ENCODE measurements at regions not wholly inside any gene's neighbourhood (a gene's known extent, or its start where the extent isn't known, plus 50 kb on each side); places are given as distances from the start of the nearest gene placed in this dataset.

DNA sequence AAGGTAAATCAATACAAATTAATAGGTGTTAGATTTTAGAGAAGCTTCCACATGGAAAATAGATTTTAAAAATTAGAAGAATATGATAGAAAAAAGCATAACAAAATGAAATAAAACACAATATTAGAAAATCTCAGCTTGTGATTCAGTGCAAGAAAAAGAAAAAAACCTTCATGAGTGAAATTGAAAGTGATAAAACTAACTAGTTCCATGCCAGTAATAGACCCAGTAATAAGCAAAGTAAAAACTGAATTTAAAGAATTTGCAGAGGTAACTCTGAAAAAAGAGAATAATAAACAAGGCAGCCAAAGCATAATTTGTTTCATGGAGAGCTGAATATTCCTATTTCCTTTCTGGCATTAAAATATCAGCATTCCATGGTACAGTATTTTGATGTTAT, 174.3 kb upstream of the TENM3 start:
- H3K27me3 ChIP-seq (ENCODE audit: control insufficient read depth, insufficient read depth, low read length) = no peaks in the 10 kb centered on the region
- H3K4me3 ChIP-seq (ENCODE audit: low read length) = no peak overlapping the region
- H3K27ac ChIP-seq (ENCODE audit: low read depth, low read length) = no peak overlapping the region
- H3K9ac ChIP-seq (ENCODE audit: low read length) = no peak overlapping the region
- H3K36me3 ChIP-seq (ENCODE audit: control insufficient read depth, insufficient read depth, low read length) = no peaks in the 10 kb centered on the region
- H3K4me1 ChIP-seq (ENCODE audit: control insufficient read depth, insufficient read depth, low read length) = no peaks in the 10 kb centered on the region

DNA sequence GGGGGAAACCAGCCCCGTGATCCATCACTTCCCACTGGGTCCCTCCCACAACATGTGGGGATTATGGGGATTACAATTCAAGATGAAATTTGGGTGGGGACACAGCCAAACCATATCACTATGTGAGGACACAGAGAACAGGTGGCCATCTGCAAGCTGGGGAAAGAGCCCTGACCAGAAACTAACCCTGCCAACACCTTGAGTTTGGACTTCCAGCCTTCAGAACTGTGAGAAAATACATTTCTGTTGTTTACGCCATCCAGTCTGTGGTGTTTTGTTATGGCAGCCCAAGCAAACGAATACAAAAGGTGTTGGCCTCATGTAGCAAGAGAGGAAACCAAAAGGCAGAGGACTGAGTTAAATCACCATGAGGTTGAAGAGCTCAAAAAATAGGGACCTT, 169.9 kb upstream of the TENM3 start:
- Histone ChIP-seq H3K36me3 (ENCODE audit: control insufficient read depth, insufficient read depth, low read length) (no peaks in the 10 kb centered on the region), H3K9ac (ENCODE audit: low read length) (no peak overlapping the region), H3K27ac (ENCODE audit: low read depth, low read length) (no peak overlapping the region), H3K4me1 (ENCODE audit: control insufficient read depth, insufficient read depth, low read length) (no peaks in the 10 kb centered on the region), H3K27me3 (ENCODE audit: control insufficient read depth, insufficient read depth, low read length) (no peaks in the 10 kb centered on the region), H3K4me3 (ENCODE audit: low read length) (no peak overlapping the region)

DNA sequence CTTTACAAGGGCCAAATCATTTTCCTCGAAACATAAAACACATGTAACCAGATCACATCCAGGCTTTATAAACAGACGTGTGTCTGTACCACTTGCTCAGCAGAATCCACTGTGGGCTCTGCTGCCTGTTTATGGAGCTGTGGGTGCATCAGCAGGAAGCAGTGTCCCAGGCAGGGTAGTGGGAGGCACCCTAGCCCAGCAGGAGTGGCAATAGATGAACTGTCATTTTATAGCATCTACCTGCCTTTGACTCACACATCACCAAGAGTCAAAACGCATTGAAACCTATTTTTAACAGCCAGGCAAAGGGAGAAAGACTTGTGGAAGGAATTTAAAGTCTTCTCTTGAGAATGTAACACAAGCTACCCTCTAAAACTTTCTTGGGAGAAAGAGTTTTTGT, 169.1 kb upstream of the TENM3 start:
- Histone ChIP-seq H3K27ac (ENCODE audit: low read depth, low read length) (no peak overlapping the region), H3K4me1 (ENCODE audit: control insufficient read depth, insufficient read depth, low read length) (no peaks in the 10 kb centered on the region), H3K4me3 (ENCODE audit: low read length) (no peak overlapping the region), H3K36me3 (ENCODE audit: control insufficient read depth, insufficient read depth, low read length) (no peaks in the 10 kb centered on the region), H3K27me3 (ENCODE audit: control insufficient read depth, insufficient read depth, low read length) (no peaks in the 10 kb centered on the region), H3K9ac (ENCODE audit: low read length) (no peak overlapping the region)

DNA sequence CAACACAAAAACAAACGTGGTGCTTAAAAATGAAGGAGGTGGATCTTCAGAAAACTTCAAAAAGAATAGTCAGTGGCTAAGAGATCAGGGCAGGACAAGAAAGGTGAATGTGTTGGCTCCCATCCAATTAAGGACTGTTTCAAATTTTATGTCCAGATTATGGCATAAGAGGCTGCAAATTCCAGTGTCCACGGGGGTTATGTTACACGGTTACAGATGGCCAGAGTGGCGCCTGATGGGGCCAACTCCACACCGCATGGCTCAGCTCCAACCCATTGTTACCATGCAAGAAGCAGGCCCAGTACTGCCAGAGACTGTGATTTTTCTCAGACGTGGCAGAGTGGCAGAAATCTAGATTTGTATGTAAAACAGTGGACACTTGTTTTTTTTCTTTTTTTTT, 168.4 kb upstream of the TENM3 start:
- H3K4me1 ChIP-seq (ENCODE audit: control insufficient read depth, insufficient read depth, low read length) = no peaks in the 10 kb centered on the region
- no peaks in the 10 kb centered on the region for H3K27me3 ChIP-seq (ENCODE audit: control insufficient read depth, insufficient read depth, low read length)
- H3K36me3 ChIP-seq (ENCODE audit: control insufficient read depth, insufficient read depth, low read length) = no peaks in the 10 kb centered on the region
- no peak overlapping the region for H3K27ac ChIP-seq (ENCODE audit: low read depth, low read length)
- no peak overlapping the region for H3K9ac ChIP-seq (ENCODE audit: low read length)
- no peak overlapping the region for H3K4me3 ChIP-seq (ENCODE audit: low read length)

DNA sequence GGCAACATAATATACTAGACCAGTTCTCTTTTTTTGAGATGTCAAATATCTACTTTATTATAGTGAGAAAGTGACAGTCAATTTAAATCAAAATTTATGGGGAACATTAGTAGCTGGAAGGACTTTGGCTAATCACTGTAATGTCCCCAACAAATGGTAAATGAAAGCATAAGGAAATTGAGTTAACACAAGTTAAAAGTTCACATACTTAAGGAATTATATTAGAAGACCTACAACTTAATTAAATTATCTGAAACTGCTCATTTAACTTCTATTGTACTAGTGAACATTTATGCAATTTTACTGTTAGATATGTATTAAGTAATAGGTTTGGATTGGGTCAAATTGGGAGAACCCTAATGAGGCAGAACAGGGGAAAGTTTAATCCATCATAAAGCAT, 160.3 kb upstream of the TENM3 start:
- Histone ChIP-seq H3K4me1 (ENCODE audit: control insufficient read depth, insufficient read depth, low read length) (no peaks in the 10 kb centered on the region), H3K4me3 (ENCODE audit: low read length) (no peak overlapping the region)

DNA sequence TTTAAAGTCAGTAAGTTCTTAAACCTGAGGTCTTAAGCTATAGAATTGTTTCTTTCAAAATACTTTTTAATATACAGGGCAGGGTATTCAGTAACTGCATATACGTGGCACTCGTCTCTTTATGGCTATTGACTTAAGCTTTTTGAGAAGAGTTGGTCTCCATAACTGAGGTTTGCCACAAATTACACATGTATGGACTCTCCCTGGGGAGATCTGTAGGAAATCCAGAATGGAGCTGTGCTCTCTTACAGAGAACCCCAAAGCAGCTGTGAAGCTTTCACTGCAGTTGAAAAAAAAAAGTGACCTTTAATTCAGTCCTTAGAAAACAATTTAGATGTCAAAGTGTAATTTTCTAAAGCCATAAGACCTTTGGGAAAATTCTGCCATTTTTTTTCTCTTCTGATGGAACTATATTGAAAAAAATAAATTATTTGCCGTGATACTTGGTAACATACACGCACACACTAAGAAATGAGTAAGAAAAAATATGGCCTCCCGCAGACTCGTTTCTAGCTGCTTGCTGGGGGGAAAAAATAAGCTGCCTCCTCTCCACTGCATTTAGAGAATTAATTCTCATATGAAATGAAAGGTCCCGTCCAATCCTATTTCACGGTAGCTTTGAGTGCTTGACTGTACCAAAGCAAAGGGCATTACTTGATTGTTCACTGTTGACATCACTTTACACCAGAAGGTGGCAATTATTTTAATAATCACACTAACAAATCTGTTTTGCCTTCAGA, 159.4 kb upstream of the TENM3 start:
- Histone ChIP-seq H3K9ac (ENCODE audit: low read length) (no peak overlapping the region), H3K27ac (ENCODE audit: low read depth, low read length) (no peak overlapping the region), H3K36me3 (ENCODE audit: control insufficient read depth, insufficient read depth, low read length) (no peaks in the 10 kb centered on the region), H3K4me3 (ENCODE audit: low read length) (no peak overlapping the region), H3K4me1 (ENCODE audit: control insufficient read depth, insufficient read depth, low read length) (no peaks in the 10 kb centered on the region), H3K27me3 (ENCODE audit: control insufficient read depth, insufficient read depth, low read length) (no peaks in the 10 kb centered on the region)

More for the DNA sequence above, 160.3 kb upstream of the TENM3 start:
- H3K9ac ChIP-seq (ENCODE audit: low read length) = no peak overlapping the region
- no peaks in the 10 kb centered on the region for H3K27me3 ChIP-seq (ENCODE audit: control insufficient read depth, insufficient read depth, low read length)
- no peak overlapping the region for H3K27ac ChIP-seq (ENCODE audit: low read depth, low read length)
- no peaks in the 10 kb centered on the region for H3K36me3 ChIP-seq (ENCODE audit: control insufficient read depth, insufficient read depth, low read length)

DNA sequence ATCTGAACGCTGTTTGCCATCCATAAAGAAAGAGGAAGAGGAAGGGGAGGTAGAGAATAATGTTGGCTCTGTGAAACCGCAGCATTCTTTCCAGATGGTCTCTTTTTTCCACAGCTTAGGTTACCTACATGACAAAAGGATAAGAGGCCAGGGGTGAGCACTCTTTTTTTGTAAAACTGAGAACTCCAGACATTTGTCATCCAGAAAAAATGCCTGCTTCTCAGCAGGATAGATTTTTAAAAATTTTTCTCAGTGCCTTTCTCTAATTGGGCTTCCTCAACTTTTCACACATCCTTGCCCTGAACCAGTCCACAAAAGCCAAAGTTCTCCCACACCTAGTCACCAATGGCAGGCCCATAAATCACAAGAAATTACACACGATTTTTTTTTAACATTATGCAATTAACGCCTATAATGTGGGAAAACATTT, 158.1 kb upstream of the TENM3 start:
- Histone ChIP-seq H3K27ac (ENCODE audit: low read depth, low read length) (no peak overlapping the region), H3K36me3 (ENCODE audit: control insufficient read depth, insufficient read depth, low read length) (no peaks in the 10 kb centered on the region), H3K4me3 (ENCODE audit: low read length) (no peak overlapping the region), H3K27me3 (ENCODE audit: control insufficient read depth, insufficient read depth, low read length) (no peaks in the 10 kb centered on the region), H3K4me1 (ENCODE audit: control insufficient read depth, insufficient read depth, low read length) (no peaks in the 10 kb centered on the region), H3K9ac (ENCODE audit: low read length) (no peak overlapping the region)

DNA sequence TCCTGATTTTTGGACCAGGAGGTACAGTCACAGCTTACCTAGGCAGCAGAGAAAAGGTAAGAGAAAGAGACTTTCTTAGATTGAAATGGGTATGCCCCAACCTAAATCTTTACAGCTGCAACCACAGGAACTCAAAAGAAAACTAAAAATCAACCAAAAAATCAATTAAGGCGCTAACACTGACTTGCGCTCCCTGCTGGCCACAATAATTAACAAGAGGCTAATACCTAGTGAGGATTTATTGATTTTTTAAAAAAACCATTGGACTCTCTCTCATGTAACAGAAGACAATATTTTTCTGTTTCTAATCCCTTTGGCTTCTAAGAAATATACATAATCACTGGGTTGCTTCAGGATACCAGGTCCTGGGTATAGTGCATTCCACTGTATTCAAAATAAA, 153.9 kb upstream of the TENM3 start:
- H3K27ac ChIP-seq (ENCODE audit: low read depth, low read length) = no peak overlapping the region
- H3K36me3 ChIP-seq (ENCODE audit: control insufficient read depth, insufficient read depth, low read length) = no peaks in the 10 kb centered on the region
- no peak overlapping the region for H3K4me3 ChIP-seq (ENCODE audit: low read length)
- no peaks in the 10 kb centered on the region for H3K4me1 ChIP-seq (ENCODE audit: control insufficient read depth, insufficient read depth, low read length)
- H3K9ac ChIP-seq (ENCODE audit: low read length) = no peak overlapping the region
- H3K27me3 ChIP-seq (ENCODE audit: control insufficient read depth, insufficient read depth, low read length) = no peaks in the 10 kb centered on the region

DNA sequence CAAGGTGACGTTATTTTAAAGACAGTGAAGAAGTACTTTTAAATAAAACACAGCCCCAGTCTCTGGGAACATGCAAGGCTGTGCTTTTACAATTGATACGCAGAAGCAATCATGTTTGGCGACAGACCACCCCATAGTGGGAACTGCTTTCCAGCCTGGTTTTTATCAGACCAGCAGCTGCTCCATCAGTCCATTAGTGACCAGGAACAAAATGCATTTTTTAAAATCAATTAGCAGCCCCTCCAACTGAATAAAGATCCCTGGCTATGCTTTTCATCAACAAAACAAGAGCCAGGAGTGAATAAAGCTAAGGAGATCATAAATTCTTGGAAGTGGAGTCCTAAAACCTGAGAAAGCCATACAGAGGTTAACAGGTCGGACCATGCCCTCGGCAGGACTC, 153.0 kb upstream of the TENM3 start:
- no peaks in the 10 kb centered on the region for H3K36me3 ChIP-seq (ENCODE audit: control insufficient read depth, insufficient read depth, low read length)
- no peaks in the 10 kb centered on the region for H3K27me3 ChIP-seq (ENCODE audit: control insufficient read depth, insufficient read depth, low read length)
- no peak overlapping the region for H3K9ac ChIP-seq (ENCODE audit: low read length)
- no peak overlapping the region for H3K27ac ChIP-seq (ENCODE audit: low read depth, low read length)
- no peaks in the 10 kb centered on the region for H3K4me1 ChIP-seq (ENCODE audit: control insufficient read depth, insufficient read depth, low read length)
- no peak overlapping the region for H3K4me3 ChIP-seq (ENCODE audit: low read length)

DNA sequence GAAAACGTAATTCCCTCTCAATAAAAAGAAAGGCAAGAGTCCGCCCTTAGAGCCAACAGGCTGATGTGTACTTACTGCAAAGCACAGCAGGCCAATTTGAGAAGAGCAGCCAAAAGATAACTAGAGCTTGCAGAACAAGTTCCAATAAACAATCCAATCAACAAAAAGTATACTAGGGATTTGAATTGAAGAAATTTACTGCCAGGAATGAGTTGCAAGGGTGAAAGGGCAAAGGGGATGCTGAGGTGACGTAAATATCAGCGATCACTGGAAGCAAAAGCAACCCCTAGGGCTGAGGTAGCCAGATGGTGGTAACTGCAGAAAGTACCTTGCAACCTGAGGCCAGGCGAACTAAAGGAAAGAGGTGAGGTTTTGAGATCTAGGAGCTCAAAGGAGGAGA, 152.1 kb upstream of the TENM3 start:
- H3K4me1 ChIP-seq (ENCODE audit: control insufficient read depth, insufficient read depth, low read length) = no peaks in the 10 kb centered on the region
- H3K27me3 ChIP-seq (ENCODE audit: control insufficient read depth, insufficient read depth, low read length) = no peaks in the 10 kb centered on the region
- H3K9ac ChIP-seq (ENCODE audit: low read length) = no peak overlapping the region
- H3K27ac ChIP-seq (ENCODE audit: low read depth, low read length) = no peak overlapping the region
- H3K36me3 ChIP-seq (ENCODE audit: control insufficient read depth, insufficient read depth, low read length) = no peaks in the 10 kb centered on the region
- no peak overlapping the region for H3K4me3 ChIP-seq (ENCODE audit: low read length)

DNA sequence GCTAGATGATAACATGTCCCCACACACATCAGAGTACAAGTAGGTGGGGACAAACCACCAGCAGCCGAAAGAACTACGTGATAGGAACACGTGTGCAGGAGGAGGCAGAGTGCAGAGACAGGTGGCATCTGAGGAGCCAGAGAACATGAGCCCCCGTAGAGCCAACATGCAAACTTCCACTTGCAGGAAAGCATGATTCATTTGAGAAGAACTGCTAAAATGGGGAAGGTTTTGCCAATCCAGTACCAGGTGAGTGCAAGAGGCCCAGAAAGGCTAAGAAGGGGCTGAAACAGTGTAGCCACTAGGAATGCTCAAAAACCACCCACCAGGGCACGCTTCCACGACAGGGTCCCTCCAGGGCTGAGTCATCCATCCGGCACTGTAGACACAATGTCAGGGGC, 149.8 kb upstream of the TENM3 start:
- Histone ChIP-seq H3K27ac (ENCODE audit: low read depth, low read length) (no peak overlapping the region), H3K27me3 (ENCODE audit: control insufficient read depth, insufficient read depth, low read length) (no peaks in the 10 kb centered on the region), H3K4me1 (ENCODE audit: control insufficient read depth, insufficient read depth, low read length) (no peaks in the 10 kb centered on the region), H3K9ac (ENCODE audit: low read length) (no peak overlapping the region), H3K4me3 (ENCODE audit: low read length) (no peak overlapping the region), H3K36me3 (ENCODE audit: control insufficient read depth, insufficient read depth, low read length) (no peaks in the 10 kb centered on the region)

DNA sequence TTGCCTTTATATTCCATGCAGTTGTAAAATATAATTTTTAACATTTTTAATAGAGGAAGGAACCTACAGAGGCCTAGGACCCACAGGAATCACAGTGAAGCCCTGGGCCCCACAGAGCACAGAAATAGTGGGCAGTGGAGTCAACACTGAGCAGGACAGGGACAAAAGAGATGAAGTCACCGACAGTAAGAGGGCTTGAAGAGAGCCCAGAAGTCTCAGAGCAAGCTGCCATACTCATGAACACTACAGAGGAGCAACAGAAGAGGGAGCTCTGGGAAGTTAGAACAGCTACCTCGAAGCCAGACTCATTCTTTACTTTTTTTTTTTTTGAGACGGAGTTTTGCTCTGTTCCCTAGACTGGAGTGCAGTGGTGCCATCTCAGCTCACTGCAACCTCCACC, 149.3 kb upstream of the TENM3 start:
- no peak overlapping the region for H3K9ac ChIP-seq (ENCODE audit: low read length)
- H3K27me3 ChIP-seq (ENCODE audit: control insufficient read depth, insufficient read depth, low read length) = no peaks in the 10 kb centered on the region

DNA sequence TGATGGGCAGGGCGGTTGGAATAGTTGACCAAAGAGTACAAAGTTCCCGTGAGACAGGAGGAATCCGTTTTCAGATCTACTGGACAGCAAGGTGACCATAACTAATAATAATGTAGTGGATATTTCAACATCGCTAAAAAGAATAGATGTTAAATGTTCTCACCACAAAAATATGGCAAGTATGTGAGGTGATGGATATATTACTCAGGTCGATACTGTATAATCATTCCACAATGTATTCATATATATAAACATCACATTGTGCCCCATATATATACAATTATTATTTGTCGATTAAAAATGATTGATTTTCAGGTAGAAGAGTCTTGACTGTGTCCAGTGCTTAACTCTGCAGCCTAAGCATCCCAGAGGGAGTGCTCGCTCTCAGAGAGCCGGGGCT, 141.6 kb upstream of the TENM3 start:
- Histone ChIP-seq H3K4me1 (ENCODE audit: control insufficient read depth, insufficient read depth, low read length) (no peaks in the 10 kb centered on the region), H3K27me3 (ENCODE audit: control insufficient read depth, insufficient read depth, low read length) (no peaks in the 10 kb centered on the region), H3K4me3 (ENCODE audit: low read length) (no peak overlapping the region), H3K9ac (ENCODE audit: low read length) (no peak overlapping the region), H3K36me3 (ENCODE audit: control insufficient read depth, insufficient read depth, low read length) (no peaks in the 10 kb centered on the region), H3K27ac (ENCODE audit: low read depth, low read length) (no peak overlapping the region)

More for the DNA sequence above, 149.3 kb upstream of the TENM3 start:
- Histone ChIP-seq H3K4me3 (ENCODE audit: low read length) (no peak overlapping the region), H3K27ac (ENCODE audit: low read depth, low read length) (no peak overlapping the region), H3K4me1 (ENCODE audit: control insufficient read depth, insufficient read depth, low read length) (no peaks in the 10 kb centered on the region), H3K36me3 (ENCODE audit: control insufficient read depth, insufficient read depth, low read length) (no peaks in the 10 kb centered on the region)
